Mammary epithelial cell (primary cell): ENCODE measurements at regions not wholly inside any gene's neighbourhood (a gene's known extent, or its start where the extent isn't known, plus 50 kb on each side); places are given as distances from the start of the nearest gene placed in this dataset.

ENCODE experiments used
- EZH2 ChIP-seq: IDR thresholded peaks from 2 replicates; pipeline ENCODE4 v1.6.1; 2012; ENCODE audit warnings: low read length, inconsistent platforms, borderline replicate concordance
- TF ChIP-seq, protein P1 (sequence below), 2 donors: IDR thresholded peaks in 1 of 2; conservative IDR thresholded peaks in 1 of 2; 2 replicates each; pipeline ENCODE4 v1.5.1; 2011 to 2012; ENCODE audit warnings: inconsistent platforms in 2 of 2, low read length in 2 of 2, mild to moderate bottlenecking in 2 of 2, control low read depth in 1 of 2, low read depth in 1 of 2; ENCODE audit not compliant: insufficient read depth in 1 of 2; ENCODE audit errors: extremely low read depth in 1 of 2

DNA sequence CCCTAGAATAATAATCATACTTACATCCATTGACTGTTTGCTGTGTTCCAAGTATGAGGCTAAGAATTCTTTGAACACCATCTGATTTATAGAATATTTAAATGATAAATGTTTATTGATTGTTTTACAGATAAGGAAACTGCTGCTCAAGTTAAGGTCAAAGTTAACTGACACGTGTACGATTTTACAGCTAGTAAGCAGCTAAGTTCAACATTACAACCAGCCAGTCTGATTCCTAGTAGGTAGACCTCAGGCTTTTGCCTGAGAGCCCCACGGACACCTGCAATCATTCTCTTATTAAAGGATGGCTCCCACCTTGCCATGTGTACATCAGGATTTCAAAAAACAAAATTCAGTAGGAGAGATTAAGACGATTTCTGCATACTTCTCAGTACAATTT is 141.9 kb downstream of the SPRY2 start:
- no peak for TF ChIP-seq EZH2
- TF ChIP-seq, protein P1, sequence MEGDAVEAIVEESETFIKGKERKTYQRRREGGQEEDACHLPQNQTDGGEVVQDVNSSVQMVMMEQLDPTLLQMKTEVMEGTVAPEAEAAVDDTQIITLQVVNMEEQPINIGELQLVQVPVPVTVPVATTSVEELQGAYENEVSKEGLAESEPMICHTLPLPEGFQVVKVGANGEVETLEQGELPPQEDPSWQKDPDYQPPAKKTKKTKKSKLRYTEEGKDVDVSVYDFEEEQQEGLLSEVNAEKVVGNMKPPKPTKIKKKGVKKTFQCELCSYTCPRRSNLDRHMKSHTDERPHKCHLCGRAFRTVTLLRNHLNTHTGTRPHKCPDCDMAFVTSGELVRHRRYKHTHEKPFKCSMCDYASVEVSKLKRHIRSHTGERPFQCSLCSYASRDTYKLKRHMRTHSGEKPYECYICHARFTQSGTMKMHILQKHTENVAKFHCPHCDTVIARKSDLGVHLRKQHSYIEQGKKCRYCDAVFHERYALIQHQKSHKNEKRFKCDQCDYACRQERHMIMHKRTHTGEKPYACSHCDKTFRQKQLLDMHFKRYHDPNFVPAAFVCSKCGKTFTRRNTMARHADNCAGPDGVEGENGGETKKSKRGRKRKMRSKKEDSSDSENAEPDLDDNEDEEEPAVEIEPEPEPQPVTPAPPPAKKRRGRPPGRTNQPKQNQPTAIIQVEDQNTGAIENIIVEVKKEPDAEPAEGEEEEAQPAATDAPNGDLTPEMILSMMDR (conservative IDR thresholded peaks at IDR 0.05 in 1 of 2, IDR thresholded peaks at IDR 0.05 in 1 of 2; ENCODE audit: extremely low read depth in 1 of 2, insufficient read depth in 1 of 2, low read depth in 1 of 2, low read length in 2 of 2), result no peak
